Body of pancreas (tissue), 4 donors: ENCODE measurements at regions not wholly inside any gene's neighbourhood (a gene's known extent, or its start where the extent isn't known, plus 50 kb on each side); places are given as distances from the start of the nearest gene placed in this dataset.

Experiments
- CTCF ChIP-seq, 7 experiments: fragments of 450-650 bp in 4 of 7; fragments of 200-600 bp in 3 of 7; sonication (generic) in 3 of 7; IDR thresholded peaks; one replicate each; pipeline ENCODE4 v1.5.1; 2016 to 2019; ENCODE audit warnings: antibody characterized with exemption in 7 of 7
- POLR2A ChIP-seq, 3 donors: fragments of 450-650 bp; IDR thresholded peaks; one replicate each; pipeline ENCODE4 v1.6.1; 2016; ENCODE audit warnings: antibody characterized with exemption in 3 of 3, mild to moderate bottlenecking in 2 of 3

DNA sequence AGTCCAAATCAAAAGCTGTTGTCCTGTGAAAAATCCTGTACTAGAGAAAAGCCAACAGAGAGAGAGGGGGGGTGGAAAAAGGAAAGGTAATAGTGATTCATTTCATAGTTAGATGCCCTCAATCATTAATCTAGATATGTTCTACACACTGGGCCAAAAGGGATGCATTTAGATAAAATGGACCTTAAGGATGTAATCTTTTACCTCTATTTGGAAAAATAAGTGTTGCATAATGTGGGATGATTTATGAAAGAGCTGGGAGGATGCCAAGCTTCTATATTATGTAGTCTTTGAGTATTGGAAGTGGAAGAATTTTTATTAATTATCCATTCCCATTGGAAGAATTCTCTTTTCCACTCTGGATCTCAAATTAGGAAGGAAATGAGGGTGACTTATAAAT is 480.5 kb upstream of the ZEB2 start:
- TF ChIP-seq POLR2A (IDR thresholded peaks at IDR 0.05): no peak
- TF ChIP-seq CTCF (IDR thresholded peaks at IDR 0.05): no peak
